HG03039 (cell line): ENCODE measurements at regions not wholly inside any gene's neighbourhood (a gene's known extent, or its start where the extent isn't known, plus 50 kb on each side); places are given as distances from the start of the nearest gene placed in this dataset.
"Not testable (repeated sequence)": the region's sequence is repeated elsewhere in the genome, so short reads cannot be mapped to it uniquely, and the experiment has no call there.

Experiments
- ATAC-seq: cut with Tn5 transposase; IDR thresholded peaks from one replicate; pipeline ENCODE4 v1.9.1; 2021; ENCODE audit warnings: mild to moderate bottlenecking, moderate library complexity; ENCODE audit not compliant: unreplicated experiment

- ATAC-seq = no peak
These were observed 262.4 kb upstream of the PDE3A start for GRCh38 chr12:20105943-20106342.

GRCh38 chr12:20109676-20110075, 258.7 kb upstream of the PDE3A start:
- ATAC-seq = no peak

- not testable (repeated sequence) for ATAC-seq
These were observed 253.0 kb upstream of the PDE3A start for GRCh38 chr12:20115371-20115770.

GRCh38 chr12:20119596-20120402, 248.5 kb upstream of the PDE3A start:
- no peak for ATAC-seq

- ATAC-seq = no peak
These were observed 248.0 kb upstream of the PDE3A start for GRCh38 chr12:20120403-20120725.

- ATAC-seq = no peak
These were observed 246.1 kb upstream of the PDE3A start for GRCh38 chr12:20122274-20122673.

- ATAC-seq = no peak
These were observed 244.9 kb upstream of the PDE3A start for GRCh38 chr12:20123465-20123864.

- no peak for ATAC-seq
These were observed 243.0 kb upstream of the PDE3A start for GRCh38 chr12:20125276-20125798.

GRCh38 chr12:20126601-20127000, 241.7 kb upstream of the PDE3A start:
- no peak for ATAC-seq

- ATAC-seq = no peak
These were observed 240.9 kb upstream of the PDE3A start for GRCh38 chr12:20127413-20127812.

- ATAC-seq = no peak
These were observed 239.4 kb upstream of the PDE3A start for GRCh38 chr12:20128928-20129327.

- ATAC-seq = no peak
These were observed 235.5 kb upstream of the PDE3A start for GRCh38 chr12:20132818-20133217.

- ATAC-seq = no peak
These were observed 233.7 kb upstream of the PDE3A start for GRCh38 chr12:20134652-20135051.

- no peak for ATAC-seq
These were observed 227.6 kb upstream of the PDE3A start for GRCh38 chr12:20140751-20141150.

GRCh38 chr12:20142316-20142715, 226.0 kb upstream of the PDE3A start:
- ATAC-seq = no peak

GRCh38 chr12:20142956-20143355, 225.4 kb upstream of the PDE3A start:
- no peak for ATAC-seq

GRCh38 chr12:20144341-20144740, 224.0 kb upstream of the PDE3A start:
- no peak for ATAC-seq

GRCh38 chr12:20148241-20148640, 220.1 kb upstream of the PDE3A start:
- no peak for ATAC-seq

- ATAC-seq = no peak
These were observed 217.4 kb upstream of the PDE3A start for GRCh38 chr12:20150835-20151422.

- ATAC-seq = no peak
These were observed 214.3 kb upstream of the PDE3A start for GRCh38 chr12:20154052-20154451.

- ATAC-seq = no peak
These were observed 213.0 kb upstream of the PDE3A start for GRCh38 chr12:20155374-20155773.

GRCh38 chr12:20160899-20161298, 207.4 kb upstream of the PDE3A start:
- ATAC-seq = not testable (repeated sequence)
